ENCODE measurements at regions not wholly inside any gene's neighbourhood (a gene's known extent, or its start where the extent isn't known, plus 50 kb on each side); places are given as distances from the start of the nearest gene placed in this dataset.
A peak's percentile ranks its signal among the peaks of the same experiment; 100 is the strongest.

- no peak overlapping the region for H3K4me3 Mint-ChIP-seq (ENCODE audit: unreplicated experiment)
- H3K27me3 Mint-ChIP-seq (ENCODE audit: low read depth), result no peaks in the 10 kb centered on the region
- DNase-seq (ENCODE audit: low spot score), result no peak
- no peaks in the 10 kb centered on the region for H3K9me3 Mint-ChIP-seq (ENCODE audit: low read depth)
- peak overlapping the region; percentile 87 for H3K27ac Mint-ChIP-seq (ENCODE audit: unreplicated experiment)
- no peaks in the 10 kb centered on the region for H3K36me3 Mint-ChIP-seq (ENCODE audit: low read depth)
- peaks cover 52% of the 10 kb centered on the region for H3K4me1 Mint-ChIP-seq (ENCODE audit: low read depth)
- no peak for TF ChIP-seq CTCF (IDR thresholded peaks at IDR 0.05)
These were observed 70.0 kb upstream of the UBE2E1 start for GRCh38 chr3:23735535-23736326.

- H3K9me3 Mint-ChIP-seq (ENCODE audit: low read depth), result no peaks in the 10 kb centered on the region
- DNase-seq (ENCODE audit: low spot score), result no peak
- no peak overlapping the region for H3K4me3 Mint-ChIP-seq (ENCODE audit: unreplicated experiment)
- no peak for TF ChIP-seq CTCF (IDR thresholded peaks at IDR 0.05)
- no peaks in the 10 kb centered on the region for H3K36me3 Mint-ChIP-seq (ENCODE audit: low read depth)
- H3K4me1 Mint-ChIP-seq (ENCODE audit: low read depth), result peaks cover 52% of the 10 kb centered on the region
- peak overlapping the region; percentile 86 for H3K27ac Mint-ChIP-seq (ENCODE audit: unreplicated experiment)
- H3K27me3 Mint-ChIP-seq (ENCODE audit: low read depth), result no peaks in the 10 kb centered on the region
These were observed 66.8 kb upstream of the UBE2E1 start for GRCh38 chr3:23738944-23739343.

- Mint-ChIP-seq H3K36me3 (ENCODE audit: low read depth) (no peaks in the 10 kb centered on the region), H3K4me1 (ENCODE audit: low read depth) (peaks cover 52% of the 10 kb centered on the region), H3K9me3 (ENCODE audit: low read depth) (no peaks in the 10 kb centered on the region), H3K4me3 (ENCODE audit: unreplicated experiment) (no peak overlapping the region), H3K27me3 (ENCODE audit: low read depth) (no peaks in the 10 kb centered on the region), H3K27ac (ENCODE audit: unreplicated experiment) (peak overlapping the region; percentile 86)
- no peak for DNase-seq (ENCODE audit: low spot score)
- no peak for TF ChIP-seq CTCF (IDR thresholded peaks at IDR 0.05)
These were observed 66.2 kb upstream of the UBE2E1 start for GRCh38 chr3:23739536-23739935.

GRCh38 chr3:23740517-23740965, 65.2 kb upstream of the UBE2E1 start:
- no peak for TF ChIP-seq CTCF (IDR thresholded peaks at IDR 0.05)

GRCh38 chr3:23741036-23741706, 64.6 kb upstream of the UBE2E1 start:
- Mint-ChIP-seq H3K36me3 (ENCODE audit: low read depth) (no peaks in the 10 kb centered on the region), H3K4me1 (ENCODE audit: low read depth) (peaks cover 35% of the 10 kb centered on the region), H3K4me3 (ENCODE audit: unreplicated experiment) (no peak overlapping the region), H3K27ac (ENCODE audit: unreplicated experiment) (no peak overlapping the region), H3K9me3 (ENCODE audit: low read depth) (no peaks in the 10 kb centered on the region), H3K27me3 (ENCODE audit: low read depth) (no peaks in the 10 kb centered on the region)
- TF ChIP-seq CTCF (IDR thresholded peaks at IDR 0.05), result no peak
- no peak for DNase-seq (ENCODE audit: low spot score)

More at GRCh38 chr3:23740517-23740965, 65.2 kb upstream of the UBE2E1 start:
- DNase-seq (ENCODE audit: low spot score), result no peak
- Mint-ChIP-seq H3K36me3 (ENCODE audit: low read depth) (no peaks in the 10 kb centered on the region), H3K4me1 (ENCODE audit: low read depth) (peaks cover 42% of the 10 kb centered on the region), H3K27ac (ENCODE audit: unreplicated experiment) (peak overlapping the region; percentile 83), H3K4me3 (ENCODE audit: unreplicated experiment) (no peak overlapping the region), H3K9me3 (ENCODE audit: low read depth) (no peaks in the 10 kb centered on the region), H3K27me3 (ENCODE audit: low read depth) (no peaks in the 10 kb centered on the region)

Measured in chondrocyte (in vitro differentiated cells).